Pancreas (tissue), 10 donors: ENCODE measurements at regions not wholly inside any gene's neighbourhood (a gene's known extent, or its start where the extent isn't known, plus 50 kb on each side); places are given as distances from the start of the nearest gene placed in this dataset.
A peak's percentile ranks its signal among the peaks of the same experiment; 100 is the strongest.

Experiments used
- ATAC-seq, 4 donors: fragments of 200-7000 bp; cut with Tn5 transposase; one replicate each; pipeline versions ENCODE4 v1.8.0 to v1.9.1; 2020; ENCODE audit warnings: mild to moderate bottlenecking in 4 of 4, moderate library complexity in 4 of 4
- DNase-seq, 6 donors: peaks; one replicate each; pipeline ENCODE4 v3.0.0-alpha.2; 2020
- FAIRE-seq: peaks from 2 replicates; lab custom pipeline; 2012; peaks lifted over from hg19 to GRCh38; lab: Jason Lieb, UNC
- H3K27ac ChIP-seq, 4 donors: fragments of 200-600 bp; sonication (generic); 1 replicate in 3 of 4; 2 replicates in 1 of 4; pipeline versions ENCODE4 v1.5.0 to v1.8.0; 2020
- H3K27me3 ChIP-seq, 4 donors: fragments of 200-600 bp; one replicate each; pipeline ENCODE4 v1.8.0; 2021
- H3K36me3 ChIP-seq, 3 donors: fragments of 200-600 bp; sonication (generic) in 1 of 3; one replicate each; pipeline versions ENCODE4 v1.5.0 to v1.8.0; 2020 to 2021
- H3K4me1 ChIP-seq, 3 donors: fragments of 200-600 bp; one replicate each; pipeline ENCODE4 v1.8.0; 2021
- H3K4me3 ChIP-seq, 4 donors: fragments of 200-600 bp; sonication (generic) in 2 of 4; one replicate each; pipeline versions ENCODE4 v1.5.0 to v1.8.0; 2020 to 2021
- H3K9me3 ChIP-seq, 4 donors: fragments of 200-600 bp; one replicate each; pipeline ENCODE4 v1.8.0; 2021
- WGBS, 2 donors: extraction: QIAGEN DNeasy Blood & Tissue Kit; methylation state at CpG; one replicate each; pipeline ENCODE4 v1.1.7; 2013; 5-methylcytosine and 5-hydroxymethylcytosine counted together
- intact Hi-C, 3 donors: fragments of 100-400 bp; cut with DNase I; formaldehyde crosslinking; loops; one replicate each; pipeline versions ENCODE4 v1.11.1 to v1.14.2; 2022
- TF ChIP-seq, protein P1 (sequence below), 4 donors: fragments of 200-600 bp; sonication (generic) in 3 of 4; IDR thresholded peaks; one replicate each; pipeline versions ENCODE4 v1.5.0 to v1.8.0; 2021; ENCODE audit warnings: antibody characterized with exemption in 4 of 4
- donor health status: healthy with polysubstance abuse.
- donor health status: DM: no; HTN: no; CAD: no; lungs with moderate emphysema.
- donor health status: DM: no; HTN: no; CAD: no.
- donor health status: control.
- donor health status: control.
- donor health status: Bipolar disorder and iron deficiency.
- donor health status: DM: yes; HTN: yes; CAD: no.
- donor health status: DM: no; HTN: no; CAD: no.
- donor health status: DM: no; HTN: no; CAD: no.
- donor health status: DM: yes; HTN: yes; CAD: no.

- FAIRE-seq: no peak
- WGBS, 2 donors: 3 to 10% methylated on average over 2 of the region's 2 CpGs
- H3K27ac ChIP-seq: peak overlapping the region in 2 of 4 donors; percentile 75 to 82
These were observed 177.8 kb upstream of the ECI2 start for GRCh38 chr6:4313044-4313686.

DNA sequence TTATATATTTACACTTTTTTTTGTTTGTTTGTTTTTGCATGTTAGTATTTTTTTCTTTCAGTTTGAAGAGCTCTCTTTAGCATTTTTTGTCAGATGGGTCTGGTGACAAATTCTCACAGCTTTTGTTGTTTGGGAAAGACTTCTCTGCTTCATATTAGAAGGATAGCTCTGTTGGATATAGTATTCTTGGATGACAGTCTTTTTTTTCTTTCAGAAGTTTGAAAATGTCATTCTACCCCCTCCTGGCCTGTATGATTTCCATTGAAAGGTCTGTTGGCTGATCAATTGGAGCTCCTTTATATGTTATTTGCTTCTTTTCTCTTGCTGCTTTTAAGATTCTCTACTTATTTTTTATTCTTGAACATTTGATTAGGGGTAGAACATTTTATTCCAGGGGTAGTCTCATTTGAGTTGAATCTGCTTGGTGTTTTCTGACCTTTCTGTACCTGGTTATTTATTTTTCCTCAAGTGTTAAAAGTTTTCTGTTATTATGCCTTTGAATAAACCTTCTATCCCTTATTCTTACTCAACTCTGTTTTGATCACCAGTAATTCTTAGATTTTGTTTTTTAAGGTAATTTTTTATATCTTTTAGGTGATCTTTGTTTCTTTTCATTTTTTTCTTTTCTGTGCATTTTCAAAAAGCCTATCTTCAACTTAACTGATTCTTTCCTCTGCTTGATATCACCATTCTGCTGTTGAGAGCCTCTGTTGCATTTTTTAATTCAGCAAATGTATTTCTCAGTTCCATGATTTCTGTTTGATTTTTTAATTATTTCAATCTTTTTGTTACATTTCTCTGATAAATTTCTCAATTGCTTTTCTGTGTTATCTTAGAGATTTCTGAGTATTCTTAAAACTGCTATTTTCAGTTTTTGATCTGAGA lies 176.8 kb upstream of the ECI2 start:
- FAIRE-seq (no peak), ATAC-seq (no peak), DNase-seq (no peak)
- no peaks in the 10 kb centered on the region for H3K9me3 ChIP-seq
- intact Hi-C loops: no loop called here
- no peaks in the 10 kb centered on the region for H3K27me3 ChIP-seq
- TF ChIP-seq, protein P1, sequence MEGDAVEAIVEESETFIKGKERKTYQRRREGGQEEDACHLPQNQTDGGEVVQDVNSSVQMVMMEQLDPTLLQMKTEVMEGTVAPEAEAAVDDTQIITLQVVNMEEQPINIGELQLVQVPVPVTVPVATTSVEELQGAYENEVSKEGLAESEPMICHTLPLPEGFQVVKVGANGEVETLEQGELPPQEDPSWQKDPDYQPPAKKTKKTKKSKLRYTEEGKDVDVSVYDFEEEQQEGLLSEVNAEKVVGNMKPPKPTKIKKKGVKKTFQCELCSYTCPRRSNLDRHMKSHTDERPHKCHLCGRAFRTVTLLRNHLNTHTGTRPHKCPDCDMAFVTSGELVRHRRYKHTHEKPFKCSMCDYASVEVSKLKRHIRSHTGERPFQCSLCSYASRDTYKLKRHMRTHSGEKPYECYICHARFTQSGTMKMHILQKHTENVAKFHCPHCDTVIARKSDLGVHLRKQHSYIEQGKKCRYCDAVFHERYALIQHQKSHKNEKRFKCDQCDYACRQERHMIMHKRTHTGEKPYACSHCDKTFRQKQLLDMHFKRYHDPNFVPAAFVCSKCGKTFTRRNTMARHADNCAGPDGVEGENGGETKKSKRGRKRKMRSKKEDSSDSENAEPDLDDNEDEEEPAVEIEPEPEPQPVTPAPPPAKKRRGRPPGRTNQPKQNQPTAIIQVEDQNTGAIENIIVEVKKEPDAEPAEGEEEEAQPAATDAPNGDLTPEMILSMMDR (IDR thresholded peaks at IDR 0.05): no peak
- peak overlapping the region in 1 of 4 donors; percentile 82 for H3K27ac ChIP-seq
- H3K36me3 ChIP-seq: no peaks in the 10 kb centered on the region
- H3K4me1 ChIP-seq: peaks cover 0 to 1% (median 0%) of the 10 kb centered on the region in 3 donors
- H3K4me3 ChIP-seq: no peak overlapping the region

More at GRCh38 chr6:4313044-4313686, 177.8 kb upstream of the ECI2 start:
- TF ChIP-seq, protein P1 (IDR thresholded peaks at IDR 0.05): peak in 1 of 4 donors; percentile 8
- H3K36me3 ChIP-seq: no peaks in the 10 kb centered on the region
- DNase-seq (peak in 4 of 6 donors; percentile 13 to 53 (median 37)), ATAC-seq (peak; percentile 41 to 73 (median 64))
- no peaks in the 10 kb centered on the region for H3K27me3 ChIP-seq
- H3K4me3 ChIP-seq: no peak overlapping the region
- H3K9me3 ChIP-seq: no peaks in the 10 kb centered on the region
- intact Hi-C loops: no loop called here
- peaks cover 0 to 5% (median 4%) of the 10 kb centered on the region in 3 donors for H3K4me1 ChIP-seq

GRCh38 chr6:4309540-4309939 lies 174.2 kb upstream of the ECI2 start:
- Histone ChIP-seq H3K27ac (no peak overlapping the region), H3K9me3 (no peaks in the 10 kb centered on the region), H3K4me1 (no peaks in the 10 kb centered on the region), H3K4me3 (no peak overlapping the region), H3K36me3 (no peaks in the 10 kb centered on the region), H3K27me3 (no peaks in the 10 kb centered on the region)
- FAIRE-seq: no peak
- DNase-seq: no peak
- TF ChIP-seq, protein P1 (IDR thresholded peaks at IDR 0.05): no peak
- WGBS, 2 donors: 52 to 67% methylated on average over 3 of the region's 3 CpGs
- intact Hi-C loops: no loop called here
- ATAC-seq: no peak

DNA sequence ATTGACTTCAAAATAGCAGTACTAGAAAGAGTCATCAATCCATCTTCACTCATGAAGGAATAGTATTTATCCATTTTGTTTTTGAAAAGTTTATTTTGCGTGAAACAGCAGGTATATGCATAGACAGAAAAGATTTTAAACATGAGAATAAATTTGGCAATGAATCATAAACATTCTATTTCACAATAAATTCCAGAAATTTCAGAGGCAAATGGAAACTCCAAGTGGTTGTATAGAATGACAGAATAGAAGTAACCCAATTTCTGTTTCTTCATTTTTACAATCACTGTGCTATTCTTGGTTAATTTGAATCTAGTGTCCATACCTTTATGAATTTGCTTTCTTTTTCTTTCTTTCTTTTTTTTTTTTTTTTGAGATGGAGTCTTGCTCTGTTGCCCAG lies 173.0 kb upstream of the ECI2 start:
- Histone ChIP-seq H3K4me1 (no peaks in the 10 kb centered on the region), H3K27ac (no peak overlapping the region), H3K36me3 (no peaks in the 10 kb centered on the region), H3K9me3 (no peaks in the 10 kb centered on the region), H3K27me3 (no peaks in the 10 kb centered on the region), H3K4me3 (no peak overlapping the region)
- TF ChIP-seq, protein P1 (IDR thresholded peaks at IDR 0.05): no peak
- intact Hi-C loops: no loop called here
- WGBS, 2 donors: 0 to 39% methylated on average over 1 of the region's 1 CpG
- ATAC-seq: no peak
- no peak for FAIRE-seq
- no peak for DNase-seq
